Right cardiac atrium (tissue), 5 donors: ENCODE measurements at regions not wholly inside any gene's neighbourhood (a gene's known extent, or its start where the extent isn't known, plus 50 kb on each side); places are given as distances from the start of the nearest gene placed in this dataset.

ENCODE experiments used
- ATAC-seq, 2 donors: fragments of 200-7000 bp; cut with Tn5 transposase; one replicate each; pipeline versions ENCODE4 v1.8.0 to v1.9.1; 2020; ENCODE audit warnings: moderate library complexity in 2 of 2, mild to moderate bottlenecking in 1 of 2
- DNase-seq, 3 donors: peaks; one replicate each; pipeline ENCODE4 v3.0.0-alpha.2; 2020
- H3K27ac ChIP-seq: one replicate; pipeline ENCODE4 v1.5.1; 2013; ENCODE audit warnings: mild to moderate bottlenecking, low read length, control low read depth, moderate library complexity
- H3K27me3 ChIP-seq: one replicate; pipeline ENCODE4 v1.6.1; 2013; ENCODE audit not compliant: control insufficient read depth, insufficient read depth
- H3K4me1 ChIP-seq: one replicate; pipeline ENCODE4 v1.6.1; 2013; ENCODE audit warnings: low read length; ENCODE audit not compliant: control insufficient read depth, insufficient read depth
- H3K4me3 ChIP-seq: one replicate; pipeline ENCODE4 v1.5.1; 2013; ENCODE audit warnings: low read length, control low read depth
- H3K9me3 ChIP-seq: one replicate; pipeline ENCODE4 v1.6.1; 2013; ENCODE audit warnings: low read length; ENCODE audit not compliant: control insufficient read depth
- WGBS: extraction: QIAGEN DNeasy Blood & Tissue Kit; methylation state at CpG from one replicate; pipeline ENCODE4 v1.1.7; 2013; 5-methylcytosine and 5-hydroxymethylcytosine counted together
- intact Hi-C, 4 donors: fragments of 100-400 bp; cut with DNase I; formaldehyde crosslinking; loops; one replicate each; pipeline versions ENCODE4 v1.11.0 to v1.14.0; 2022 to 2023
- donor health status: healthy with polysubstance abuse.
- donor health status: DM: no; HTN: yes; CAD: no.
- donor health status: DM: no; HTN: no; CAD: no.
- donor health status: DM: no; HTN: yes; CAD: no; lungs with severe emphysema.
- donor health status: DM: yes; HTN: yes; CAD: no.

DNA sequence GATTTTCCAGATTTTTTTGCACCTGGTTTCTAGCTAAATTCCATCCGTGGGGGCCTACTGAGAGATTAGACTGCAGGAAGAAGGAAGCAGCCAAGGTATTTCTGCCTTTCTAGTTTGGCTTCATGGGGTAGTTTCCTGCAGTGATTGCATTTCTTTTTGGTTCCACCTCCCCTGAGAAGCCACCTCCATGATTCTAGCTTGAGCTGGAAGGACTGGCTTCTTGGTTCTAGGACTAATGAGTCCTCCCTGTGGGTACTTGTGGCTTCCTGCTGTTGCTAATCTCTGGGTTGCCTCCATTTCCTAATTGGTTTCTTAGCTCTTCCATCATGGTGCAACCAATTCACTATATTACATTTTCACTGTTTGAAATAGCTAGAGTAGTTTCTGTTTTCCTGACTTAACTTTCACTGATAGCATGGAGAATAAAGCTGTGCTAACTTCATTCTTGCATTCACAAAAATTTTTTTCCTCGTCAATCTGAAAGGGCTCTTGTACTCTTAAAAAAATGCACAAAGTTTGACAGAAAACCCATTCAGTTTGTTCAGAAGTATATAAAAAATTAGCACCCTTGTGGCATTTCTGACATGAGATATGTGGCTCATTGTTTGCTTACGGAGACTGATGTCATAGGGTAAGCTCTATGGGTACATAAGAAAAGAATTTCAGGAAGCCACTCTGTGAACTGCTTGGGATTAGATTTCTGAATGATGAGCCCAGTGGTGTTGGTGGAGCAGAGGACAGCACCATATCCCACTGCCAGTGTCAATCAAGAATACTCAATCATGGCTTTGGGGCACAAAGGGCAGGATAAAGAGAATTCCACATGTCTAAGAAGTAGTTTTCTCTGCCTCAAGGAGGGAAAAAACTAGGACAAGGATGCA lies 242.8 kb upstream of the RBMS1 start:
- DNase-seq (no peak), ATAC-seq (no peak)
- Histone ChIP-seq H3K9me3 (no peaks in the 10 kb centered on the region), H3K4me1 (no peaks in the 10 kb centered on the region), H3K27ac (no peak overlapping the region), H3K27me3 (no peaks in the 10 kb centered on the region), H3K4me3 (no peak overlapping the region)
- intact Hi-C loops, result no loop called here
- 84% methylated on average over 3 of the region's 3 CpGs for WGBS

- 70% methylated on average over 4 of the region's 4 CpGs for WGBS
- H3K27ac ChIP-seq, result no peak overlapping the region
- H3K9me3 ChIP-seq, result no peaks in the 10 kb centered on the region
- ATAC-seq (no peak), DNase-seq (no peak)
- H3K4me3 ChIP-seq, result no peak overlapping the region
- no peaks in the 10 kb centered on the region for H3K4me1 ChIP-seq
- intact Hi-C loops, result no loop called here
- no peaks in the 10 kb centered on the region for H3K27me3 ChIP-seq
Measured at GRCh38 chr2:160737247-160737646, 243.6 kb upstream of the RBMS1 start.

GRCh38 chr2:160741271-160741670 lies 247.7 kb upstream of the RBMS1 start:
- H3K27me3 ChIP-seq, result no peaks in the 10 kb centered on the region
- H3K27ac ChIP-seq, result no peak overlapping the region
- ATAC-seq (no peak), DNase-seq (no peak)
- intact Hi-C loops, result no loop called here
- H3K4me1 ChIP-seq, result no peaks in the 10 kb centered on the region
- H3K4me3 ChIP-seq, result no peak overlapping the region
- H3K9me3 ChIP-seq, result no peaks in the 10 kb centered on the region

- 80% methylated on average over 2 of the region's 2 CpGs for WGBS
- DNase-seq, result no peak
- intact Hi-C loops, result no loop called here
- Histone ChIP-seq H3K27ac (no peak overlapping the region), H3K9me3 (no peaks in the 10 kb centered on the region), H3K27me3 (no peaks in the 10 kb centered on the region), H3K4me3 (no peak overlapping the region), H3K4me1 (no peaks in the 10 kb centered on the region)
- no peak for ATAC-seq
Measured at GRCh38 chr2:160741815-160742214, 248.2 kb upstream of the RBMS1 start.

DNA sequence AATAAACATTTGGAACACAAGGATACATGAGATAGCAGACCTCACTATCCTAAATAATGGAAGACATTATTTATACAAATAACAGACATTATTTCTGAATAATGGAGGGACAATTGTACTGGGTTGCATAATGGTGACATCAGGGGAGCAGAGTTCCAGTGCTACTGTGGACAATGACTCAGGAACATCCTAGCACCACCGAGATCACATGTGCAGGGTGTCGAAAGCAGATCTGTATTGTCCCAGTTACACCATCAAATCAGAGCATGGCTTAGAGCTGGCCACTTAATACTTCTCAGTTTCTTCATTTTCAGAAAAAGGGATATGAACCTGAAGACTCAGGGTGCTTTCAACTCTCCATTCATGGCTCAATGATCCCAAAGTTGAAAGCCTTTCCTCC lies 249.1 kb upstream of the RBMS1 start:
- H3K27ac ChIP-seq, result no peak overlapping the region
- DNase-seq (peak in 1 of 3 donors; percentile 26), ATAC-seq (peak in 1 of 2 donors; percentile 37)
- WGBS, result 72% methylated on average over 2 of the region's 2 CpGs
- no peaks in the 10 kb centered on the region for H3K9me3 ChIP-seq
- H3K4me1 ChIP-seq, result no peaks in the 10 kb centered on the region
- H3K4me3 ChIP-seq, result no peak overlapping the region
- intact Hi-C loops, result no loop called here
- H3K27me3 ChIP-seq, result no peaks in the 10 kb centered on the region

GRCh38 chr2:160747501-160748170 lies 254.0 kb upstream of the RBMS1 start:
- ATAC-seq, result no peak
- WGBS, result 67% methylated on average over 4 of the region's 4 CpGs

DNA sequence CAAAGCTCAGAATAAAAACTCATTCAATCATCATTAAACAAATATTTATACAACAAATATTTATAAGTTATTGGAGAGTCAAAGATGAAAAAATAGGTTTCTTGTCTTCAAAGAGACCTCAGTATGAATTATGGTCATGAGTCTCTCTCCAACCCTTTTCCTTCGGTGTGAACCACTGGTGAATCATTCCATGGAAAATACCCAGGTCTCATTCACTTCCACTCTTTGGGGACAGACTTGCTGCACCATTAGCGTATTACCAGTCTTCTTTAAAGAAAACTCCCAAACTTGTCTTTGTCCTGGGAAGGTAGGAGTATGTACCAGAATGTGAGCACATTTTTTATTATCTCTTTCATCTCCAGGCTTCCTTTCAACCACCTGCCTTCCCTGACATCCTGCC lies 257.4 kb upstream of the RBMS1 start:
- no peak overlapping the region for H3K4me3 ChIP-seq
- WGBS, result 85% methylated on average over 2 of the region's 2 CpGs

More at GRCh38 chr2:160747501-160748170, 254.0 kb upstream of the RBMS1 start:
- DNase-seq, result no peak
- Histone ChIP-seq H3K9me3 (no peaks in the 10 kb centered on the region), H3K27ac (no peak overlapping the region), H3K4me1 (peaks cover 1% of the 10 kb centered on the region), H3K27me3 (no peaks in the 10 kb centered on the region), H3K4me3 (no peak overlapping the region)
- intact Hi-C loops, result no loop called here

GRCh38 chr2:160752475-160753330 lies 259.1 kb upstream of the RBMS1 start:
- no peaks in the 10 kb centered on the region for H3K27me3 ChIP-seq
- no peak for DNase-seq
- H3K9me3 ChIP-seq, result no peaks in the 10 kb centered on the region
- H3K4me3 ChIP-seq, result no peak overlapping the region
- ATAC-seq, result no peak
- H3K27ac ChIP-seq, result no peak overlapping the region
- intact Hi-C loops, result no loop called here
- 80% methylated on average over 3 of the region's 3 CpGs for WGBS
- peaks cover 1% of the 10 kb centered on the region for H3K4me1 ChIP-seq

More for the DNA sequence above, 257.4 kb upstream of the RBMS1 start:
- Histone ChIP-seq H3K4me1 (peaks cover 1% of the 10 kb centered on the region), H3K9me3 (no peaks in the 10 kb centered on the region), H3K27ac (no peak overlapping the region), H3K27me3 (no peaks in the 10 kb centered on the region)
- intact Hi-C loops, result no loop called here
- DNase-seq (no peak), ATAC-seq (no peak)

DNA sequence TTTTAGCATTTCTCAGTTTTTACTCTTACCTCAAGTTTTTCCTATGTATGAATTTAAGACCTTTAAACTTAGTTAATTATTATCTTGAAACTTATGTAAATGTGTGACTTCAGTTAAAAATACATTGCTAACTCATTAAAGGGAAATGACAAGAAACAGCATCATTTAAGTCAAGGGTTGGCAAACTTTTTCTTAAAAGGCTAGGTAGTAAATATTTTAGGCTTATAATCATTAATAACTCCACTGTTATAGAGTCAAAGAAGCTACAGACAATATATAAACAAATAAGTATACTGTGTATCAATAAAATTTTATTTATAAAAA lies 259.7 kb upstream of the RBMS1 start:
- Histone ChIP-seq H3K9me3 (no peaks in the 10 kb centered on the region), H3K4me1 (peaks cover 1% of the 10 kb centered on the region), H3K27ac (no peak overlapping the region), H3K27me3 (no peaks in the 10 kb centered on the region), H3K4me3 (no peak overlapping the region)
- DNase-seq (no peak), ATAC-seq (no peak)
- intact Hi-C loops, result no loop called here

DNA sequence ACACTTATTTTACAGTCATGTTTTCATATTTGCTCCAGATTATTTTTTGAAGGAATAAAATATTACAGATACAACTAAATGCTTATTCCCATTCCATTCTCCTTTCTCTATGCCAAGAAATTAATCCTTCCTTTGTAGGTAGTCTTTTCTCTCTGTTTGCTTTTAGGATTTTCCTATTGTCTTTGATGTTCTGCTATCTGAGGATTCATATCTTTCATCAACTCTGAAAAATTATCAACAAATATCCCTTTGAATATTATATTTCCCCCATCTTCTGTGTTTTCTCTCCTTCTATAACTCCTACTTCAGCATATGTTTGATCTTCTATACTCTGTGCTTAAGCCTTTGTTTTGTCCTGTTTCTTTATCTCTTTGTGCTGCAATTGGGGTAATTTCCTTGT lies 260.4 kb upstream of the RBMS1 start:
- Histone ChIP-seq H3K27me3 (no peaks in the 10 kb centered on the region), H3K27ac (no peak overlapping the region), H3K4me3 (no peak overlapping the region), H3K9me3 (no peaks in the 10 kb centered on the region), H3K4me1 (peaks cover under 1% of the 10 kb centered on the region)
- ATAC-seq (no peak), DNase-seq (no peak)
- intact Hi-C loops, result no loop called here

- no peak for DNase-seq
- Histone ChIP-seq H3K4me3 (no peak overlapping the region), H3K27me3 (no peaks in the 10 kb centered on the region), H3K9me3 (no peaks in the 10 kb centered on the region), H3K4me1 (no peaks in the 10 kb centered on the region), H3K27ac (no peak overlapping the region)
- ATAC-seq, result no peak
- intact Hi-C loops, result no loop called here
Measured at GRCh38 chr2:160756481-160756880, 262.9 kb upstream of the RBMS1 start.
